Mucosa of descending colon (tissue), 3 donors: ENCODE measurements at regions not wholly inside any gene's neighbourhood (a gene's known extent, or its start where the extent isn't known, plus 50 kb on each side); places are given as distances from the start of the nearest gene placed in this dataset.

Source experiments
- ATAC-seq: fragments of 200-7000 bp; cut with Tn5 transposase; one replicate; pipeline ENCODE4 v1.9.1; 2020; ENCODE audit warnings: mild to moderate bottlenecking, moderate library complexity
- DNase-seq, 3 donors: peaks; one replicate each; pipeline ENCODE4 v3.0.0-alpha.2; 2020
- H3K36me3 ChIP-seq: fragments of 200-600 bp; one replicate; pipeline ENCODE4 v1.8.0; 2021; ENCODE audit warnings: low read depth, mild to moderate bottlenecking
- H3K4me1 ChIP-seq: fragments of 200-600 bp; one replicate; pipeline ENCODE4 v1.8.0; 2021; ENCODE audit warnings: low read depth, mild to moderate bottlenecking
- H3K4me3 ChIP-seq: fragments of 200-600 bp; one replicate; pipeline ENCODE4 v1.8.0; 2021; ENCODE audit warnings: mild to moderate bottlenecking
- H3K9me3 ChIP-seq: fragments of 200-600 bp; one replicate; pipeline ENCODE4 v1.8.0; 2021; ENCODE audit warnings: mild to moderate bottlenecking
- intact Hi-C, 2 donors: fragments of 100-400 bp; cut with DNase I in 1 of 2; cut with micrococcal nuclease in 1 of 2; formaldehyde crosslinking; loops; one replicate each; pipeline versions ENCODE4 v1.11.0 to v1.11.1; 2022; cut with DNase I, micrococcal nuclease
- TF ChIP-seq, protein P1 (sequence below): fragments of 200-600 bp; IDR thresholded peaks from one replicate; pipeline ENCODE4 v1.8.0; 2022; ENCODE audit warnings: antibody characterized with exemption, mild to moderate bottlenecking
- donor health status: DM: no; HTN: no; CAD: no; lungs with moderate emphysema.
- donor health status: DM: no; HTN: no; CAD: no.
- donor health status: DM: no; HTN: yes; CAD: no.

GRCh38 chr11:21895686-21896085, 297.2 kb upstream of the ANO5 start:
- H3K4me1 ChIP-seq, result no peaks in the 10 kb centered on the region
- H3K9me3 ChIP-seq, result peaks cover 20% of the 10 kb centered on the region
- H3K36me3 ChIP-seq, result no peaks in the 10 kb centered on the region
- H3K4me3 ChIP-seq, result no peak overlapping the region
- intact Hi-C loops, result no loop called here
- DNase-seq (no peak), ATAC-seq (no peak)
- TF ChIP-seq, protein P1, sequence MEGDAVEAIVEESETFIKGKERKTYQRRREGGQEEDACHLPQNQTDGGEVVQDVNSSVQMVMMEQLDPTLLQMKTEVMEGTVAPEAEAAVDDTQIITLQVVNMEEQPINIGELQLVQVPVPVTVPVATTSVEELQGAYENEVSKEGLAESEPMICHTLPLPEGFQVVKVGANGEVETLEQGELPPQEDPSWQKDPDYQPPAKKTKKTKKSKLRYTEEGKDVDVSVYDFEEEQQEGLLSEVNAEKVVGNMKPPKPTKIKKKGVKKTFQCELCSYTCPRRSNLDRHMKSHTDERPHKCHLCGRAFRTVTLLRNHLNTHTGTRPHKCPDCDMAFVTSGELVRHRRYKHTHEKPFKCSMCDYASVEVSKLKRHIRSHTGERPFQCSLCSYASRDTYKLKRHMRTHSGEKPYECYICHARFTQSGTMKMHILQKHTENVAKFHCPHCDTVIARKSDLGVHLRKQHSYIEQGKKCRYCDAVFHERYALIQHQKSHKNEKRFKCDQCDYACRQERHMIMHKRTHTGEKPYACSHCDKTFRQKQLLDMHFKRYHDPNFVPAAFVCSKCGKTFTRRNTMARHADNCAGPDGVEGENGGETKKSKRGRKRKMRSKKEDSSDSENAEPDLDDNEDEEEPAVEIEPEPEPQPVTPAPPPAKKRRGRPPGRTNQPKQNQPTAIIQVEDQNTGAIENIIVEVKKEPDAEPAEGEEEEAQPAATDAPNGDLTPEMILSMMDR, result no peak

- Histone ChIP-seq H3K4me3 (no peak overlapping the region), H3K9me3 (peaks cover 20% of the 10 kb centered on the region), H3K4me1 (no peaks in the 10 kb centered on the region), H3K36me3 (no peaks in the 10 kb centered on the region)
- TF ChIP-seq, protein P1, result no peak
- DNase-seq, result no peak
- ATAC-seq, result no peak
- intact Hi-C loops, result no loop called here
These were observed 296.7 kb upstream of the ANO5 start for GRCh38 chr11:21896216-21896615.

DNA sequence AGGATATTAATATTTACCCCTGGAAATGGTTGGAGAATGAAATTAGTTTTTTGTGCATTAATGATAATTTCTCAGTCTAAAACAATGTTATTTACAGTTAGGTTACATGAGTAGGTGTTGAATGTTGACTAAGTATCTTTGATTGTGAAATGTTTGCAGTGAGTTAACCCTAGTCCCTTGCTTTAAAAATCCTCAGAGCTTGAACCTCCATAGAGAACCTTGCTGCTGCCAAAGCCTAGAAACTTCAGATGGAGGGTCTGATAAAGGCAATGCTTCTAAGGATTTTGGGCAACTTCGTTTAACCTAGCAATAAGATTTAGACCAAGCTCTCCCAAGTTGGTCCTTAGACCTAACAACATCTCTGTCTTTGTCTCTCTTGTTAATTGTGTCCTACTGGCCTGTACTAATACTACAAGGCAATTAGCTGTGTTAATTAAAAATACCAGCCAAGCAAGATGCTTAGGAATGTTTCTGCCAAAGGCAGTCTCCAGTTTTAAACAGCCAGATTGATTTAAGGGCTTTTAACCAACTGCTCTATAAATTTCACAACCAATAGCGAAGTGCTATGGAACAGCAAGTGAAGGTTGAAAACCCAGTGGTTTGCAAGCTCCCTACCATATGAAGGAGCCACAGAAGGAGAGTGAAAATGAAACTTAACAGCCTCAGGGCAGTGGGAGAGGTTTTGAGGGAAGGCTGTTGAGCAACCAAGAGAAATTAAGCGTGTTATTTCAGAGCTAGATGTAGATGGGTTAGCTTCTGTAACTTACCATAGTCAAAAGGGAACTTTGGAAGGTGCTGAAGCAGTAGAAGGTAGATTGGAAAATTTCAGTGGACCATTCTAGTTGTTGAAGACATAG, 295.9 kb upstream of the ANO5 start:
- TF ChIP-seq, protein P1, result no peak
- intact Hi-C loops, result no loop called here
- Histone ChIP-seq H3K9me3 (peaks cover 20% of the 10 kb centered on the region), H3K4me1 (no peaks in the 10 kb centered on the region), H3K36me3 (no peaks in the 10 kb centered on the region), H3K4me3 (no peak overlapping the region)
- DNase-seq (no peak), ATAC-seq (no peak)

- no peaks in the 10 kb centered on the region for H3K36me3 ChIP-seq
- no peak overlapping the region for H3K4me3 ChIP-seq
- DNase-seq (no peak), ATAC-seq (no peak)
- intact Hi-C loops, result no loop called here
- H3K9me3 ChIP-seq, result peaks cover 20% of the 10 kb centered on the region
- TF ChIP-seq, protein P1, result no peak
- no peaks in the 10 kb centered on the region for H3K4me1 ChIP-seq
These were observed 295.1 kb upstream of the ANO5 start for GRCh38 chr11:21897752-21898151.

- Histone ChIP-seq H3K4me3 (no peak overlapping the region), H3K36me3 (no peaks in the 10 kb centered on the region), H3K4me1 (no peaks in the 10 kb centered on the region), H3K9me3 (peaks cover 2% of the 10 kb centered on the region)
- intact Hi-C loops, result no loop called here
- TF ChIP-seq, protein P1, result no peak
- DNase-seq (no peak), ATAC-seq (no peak)
These were observed 284.7 kb upstream of the ANO5 start for GRCh38 chr11:21908211-21908610.
